HUES6 (cell line): ENCODE measurements at regions not wholly inside any gene's neighbourhood (a gene's known extent, or its start where the extent isn't known, plus 50 kb on each side); places are given as distances from the start of the nearest gene placed in this dataset.
"Not testable (repeated sequence)": the region's sequence is repeated elsewhere in the genome, so short reads cannot be mapped to it uniquely, and the experiment has no call there.

Experiments used
- H3K27ac ChIP-seq: 2 replicates; pipeline ENCODE4 v1.7.0; 2013; ENCODE audit warnings: low read depth, mild to moderate bottlenecking, low read length, inconsistent platforms
- H3K27me3 ChIP-seq: 2 replicates; pipeline ENCODE4 v1.6.1; 2013; ENCODE audit warnings: low read length; ENCODE audit not compliant: control insufficient read depth, insufficient read depth
- H3K36me3 ChIP-seq: 2 replicates; pipeline ENCODE4 v1.6.1; 2013; ENCODE audit warnings: low read length; ENCODE audit not compliant: control insufficient read depth, insufficient read depth
- H3K4me1 ChIP-seq: 2 replicates; pipeline ENCODE4 v1.6.1; 2013; ENCODE audit warnings: low read length; ENCODE audit not compliant: control insufficient read depth, insufficient read depth
- H3K4me3 ChIP-seq: 2 replicates; pipeline ENCODE4 v1.5.1; 2013; ENCODE audit warnings: low read depth, low read length
- H3K9ac ChIP-seq: one replicate; pipeline ENCODE4 v1.6.1; 2013; ENCODE audit warnings: mild to moderate bottlenecking, low read length
- H3K9me3 ChIP-seq: 2 replicates; pipeline ENCODE4 v1.6.1; 2013; ENCODE audit warnings: low read depth, low read length; ENCODE audit not compliant: control insufficient read depth, insufficient read depth

- H3K9ac ChIP-seq, H3K27me3 ChIP-seq, H3K27ac ChIP-seq, H3K4me3 ChIP-seq, H3K4me1 ChIP-seq, H3K36me3 ChIP-seq: not testable (repeated sequence)
- peaks cover 84% of the 10 kb centered on the region for H3K9me3 ChIP-seq
These were observed 775.1 kb upstream of the TPTE start for GRCh38 chr21:9746311-9746710.

GRCh38 chr21:9746831-9747606, 774.4 kb upstream of the TPTE start:
- not testable (repeated sequence) for H3K4me3 ChIP-seq, H3K9ac ChIP-seq, H3K4me1 ChIP-seq, H3K27me3 ChIP-seq, H3K27ac ChIP-seq, H3K36me3 ChIP-seq
- peaks cover 84% of the 10 kb centered on the region for H3K9me3 ChIP-seq

GRCh38 chr21:9747870-9748269, 773.5 kb upstream of the TPTE start:
- not testable (repeated sequence) for H3K9ac ChIP-seq, H3K27ac ChIP-seq, H3K4me3 ChIP-seq, H3K4me1 ChIP-seq, H3K36me3 ChIP-seq, H3K27me3 ChIP-seq
- peaks cover 88% of the 10 kb centered on the region for H3K9me3 ChIP-seq

GRCh38 chr21:9748451-9748850, 772.9 kb upstream of the TPTE start:
- H3K36me3 ChIP-seq, H3K9ac ChIP-seq, H3K27ac ChIP-seq, H3K4me3 ChIP-seq, H3K27me3 ChIP-seq, H3K4me1 ChIP-seq: not testable (repeated sequence)
- H3K9me3 ChIP-seq, result peaks cover 89% of the 10 kb centered on the region

- H3K9me3 ChIP-seq, result peaks cover 89% of the 10 kb centered on the region
- H3K4me1 ChIP-seq, H3K27ac ChIP-seq, H3K36me3 ChIP-seq, H3K4me3 ChIP-seq, H3K9ac ChIP-seq, H3K27me3 ChIP-seq: not testable (repeated sequence)
These were observed 771.6 kb upstream of the TPTE start for GRCh38 chr21:9749741-9750230.

GRCh38 chr21:9750341-9751086, 770.9 kb upstream of the TPTE start:
- H3K27me3 ChIP-seq, result no peaks in the 10 kb centered on the region
- H3K36me3 ChIP-seq, result no peaks in the 10 kb centered on the region
- no peak overlapping the region for H3K9ac ChIP-seq
- H3K27ac ChIP-seq, result no peak overlapping the region
- H3K4me3 ChIP-seq, result no peak overlapping the region; the same call in 1 of the 2 replicates
- H3K4me1 ChIP-seq, result no peaks in the 10 kb centered on the region
- peaks cover 88% of the 10 kb centered on the region for H3K9me3 ChIP-seq

GRCh38 chr21:9751087-9751585, 770.2 kb upstream of the TPTE start:
- H3K36me3 ChIP-seq, H3K27me3 ChIP-seq, H3K4me3 ChIP-seq, H3K27ac ChIP-seq, H3K9ac ChIP-seq, H3K4me1 ChIP-seq: not testable (repeated sequence)
- peaks cover 86% of the 10 kb centered on the region for H3K9me3 ChIP-seq

GRCh38 chr21:9752028-9752427, 769.4 kb upstream of the TPTE start:
- H3K27me3 ChIP-seq, H3K4me1 ChIP-seq, H3K36me3 ChIP-seq, H3K9ac ChIP-seq, H3K27ac ChIP-seq, H3K4me3 ChIP-seq: not testable (repeated sequence)
- H3K9me3 ChIP-seq, result peaks cover 87% of the 10 kb centered on the region

GRCh38 chr21:9753441-9753840, 767.9 kb upstream of the TPTE start:
- not testable (repeated sequence) for H3K27ac ChIP-seq, H3K9ac ChIP-seq, H3K4me1 ChIP-seq, H3K36me3 ChIP-seq, H3K4me3 ChIP-seq, H3K27me3 ChIP-seq
- H3K9me3 ChIP-seq, result peaks cover 91% of the 10 kb centered on the region

- Histone ChIP-seq H3K27ac (no peak overlapping the region), H3K27me3 (no peaks in the 10 kb centered on the region; the same call in 1 of the 2 replicates), H3K36me3 (no peaks in the 10 kb centered on the region), H3K9me3 (peaks cover 91% of the 10 kb centered on the region), H3K9ac (no peak overlapping the region), H3K4me3 (no peak overlapping the region), H3K4me1 (no peaks in the 10 kb centered on the region)
These were observed 767.4 kb upstream of the TPTE start for GRCh38 chr21:9753943-9754342.

- peaks cover 93% of the 10 kb centered on the region for H3K9me3 ChIP-seq
- not testable (repeated sequence) for H3K36me3 ChIP-seq
These were observed 766.9 kb upstream of the TPTE start for GRCh38 chr21:9754434-9754833.

More at GRCh38 chr21:9754434-9754833, 766.9 kb upstream of the TPTE start:
- not testable (repeated sequence) for H3K27me3 ChIP-seq, H3K4me3 ChIP-seq, H3K4me1 ChIP-seq, H3K9ac ChIP-seq, H3K27ac ChIP-seq
